Kidney epithelial cell (primary cell): ENCODE measurements at regions not wholly inside any gene's neighbourhood (a gene's known extent, or its start where the extent isn't known, plus 50 kb on each side); places are given as distances from the start of the nearest gene placed in this dataset.

Experiments
- DNase-seq: peaks from one replicate; pipeline ENCODE4 v3.0.0-alpha.2; 2010; ENCODE audit warnings: low read depth
- H3K27me3 ChIP-seq: 2 replicates; pipeline ENCODE4 v1.6.0; 2011; ENCODE audit warnings: low read length; ENCODE audit not compliant: control insufficient read depth, insufficient read depth
- H3K36me3 ChIP-seq: 2 replicates; pipeline ENCODE4 v1.5.1; 2011; ENCODE audit warnings: low read length; ENCODE audit not compliant: control insufficient read depth, insufficient read depth
- H3K4me3 ChIP-seq: 2 replicates; pipeline ENCODE4 v1.5.1; 2011; ENCODE audit warnings: low read depth, mild to moderate bottlenecking, control low read depth, low read length
- CTCF ChIP-seq: IDR thresholded peaks from 2 replicates; pipeline ENCODE4 v1.5.1; 2011; ENCODE audit warnings: mild to moderate bottlenecking, moderate library complexity, low read length, control low read depth, inconsistent platforms; ENCODE audit not compliant: insufficient read depth, poor library complexity, severe bottlenecking

GRCh38 chr1:239526391-239526790, 140.0 kb downstream of the CHRM3 start:
- Histone ChIP-seq H3K27me3 (no peaks in the 10 kb centered on the region), H3K36me3 (no peaks in the 10 kb centered on the region), H3K4me3 (no peak overlapping the region)
- no peak for DNase-seq
- TF ChIP-seq CTCF, result no peak

- TF ChIP-seq CTCF, result no peak
- no peaks in the 10 kb centered on the region for H3K36me3 ChIP-seq
- no peak overlapping the region for H3K4me3 ChIP-seq
- no peaks in the 10 kb centered on the region for H3K27me3 ChIP-seq
- DNase-seq, result no peak
Measured at GRCh38 chr1:239527051-239527693, 140.8 kb downstream of the CHRM3 start.

GRCh38 chr1:239536165-239536849, 149.9 kb downstream of the CHRM3 start:
- Histone ChIP-seq H3K4me3 (no peak overlapping the region), H3K27me3 (no peaks in the 10 kb centered on the region), H3K36me3 (no peaks in the 10 kb centered on the region)
- no peak for DNase-seq
- no peak for TF ChIP-seq CTCF

- Histone ChIP-seq H3K4me3 (no peak overlapping the region), H3K27me3 (no peaks in the 10 kb centered on the region), H3K36me3 (no peaks in the 10 kb centered on the region)
- no peak for TF ChIP-seq CTCF
- no peak for DNase-seq
Measured at GRCh38 chr1:239537795-239538194, 151.4 kb downstream of the CHRM3 start.

- TF ChIP-seq CTCF, result no peak
- Histone ChIP-seq H3K27me3 (no peaks in the 10 kb centered on the region), H3K36me3 (no peaks in the 10 kb centered on the region), H3K4me3 (no peak overlapping the region)
- no peak for DNase-seq
Measured at GRCh38 chr1:239538239-239538988, 152.0 kb downstream of the CHRM3 start.
